ENCODE measurements at regions not wholly inside any gene's neighbourhood (a gene's known extent, or its start where the extent isn't known, plus 50 kb on each side); places are given as distances from the start of the nearest gene placed in this dataset.
"Not testable (repeated sequence)": the region's sequence is repeated elsewhere in the genome, so short reads cannot be mapped to it uniquely, and the experiment has no call there.

GRCh38 chr15:34495707-34496106 is 58.1 kb upstream of the GOLGA8A start:
- not testable (repeated sequence) for TF ChIP-seq CTCF, POLR2A (IDR thresholded peaks at IDR 0.05)
